Fibroblast of villous mesenchyme (primary cell): ENCODE measurements at regions not wholly inside any gene's neighbourhood (a gene's known extent, or its start where the extent isn't known, plus 50 kb on each side); places are given as distances from the start of the nearest gene placed in this dataset.

Experiments used
- DNase-seq: peaks from one replicate; pipeline ENCODE4 v3.0.0-alpha.2; 2010; ENCODE audit warnings: low read depth
- H3K4me3 ChIP-seq: 2 replicates; pipeline ENCODE4 v1.5.1; 2011; ENCODE audit warnings: low read depth, mild to moderate bottlenecking, low read length
- CTCF ChIP-seq: IDR thresholded peaks from 2 replicates; pipeline ENCODE4 v1.5.1; 2012; ENCODE audit warnings: low read depth, mild to moderate bottlenecking, low read length; ENCODE audit not compliant: insufficient read depth

GRCh38 chr2:23241611-23242245 lies 143.3 kb upstream of the KLHL29 start:
- no peak overlapping the region for H3K4me3 ChIP-seq
- DNase-seq: no peak
- no peak for TF ChIP-seq CTCF

GRCh38 chr2:23243073-23243659 lies 141.8 kb upstream of the KLHL29 start:
- no peak overlapping the region for H3K4me3 ChIP-seq
- no peak for TF ChIP-seq CTCF
- DNase-seq: no peak

- TF ChIP-seq CTCF: no peak
- no peak overlapping the region for H3K4me3 ChIP-seq
- peak; percentile 30 for DNase-seq
These were observed 140.4 kb upstream of the KLHL29 start for GRCh38 chr2:23244617-23245016.

- H3K4me3 ChIP-seq: no peak overlapping the region
- TF ChIP-seq CTCF: no peak
- no peak for DNase-seq
These were observed 137.8 kb upstream of the KLHL29 start for GRCh38 chr2:23246992-23247683.

- H3K4me3 ChIP-seq: no peak overlapping the region
- no peak for DNase-seq
- TF ChIP-seq CTCF: no peak
These were observed 136.3 kb upstream of the KLHL29 start for GRCh38 chr2:23248667-23249066.

GRCh38 chr2:23249348-23249747 lies 135.6 kb upstream of the KLHL29 start:
- no peak for DNase-seq
- no peak for TF ChIP-seq CTCF
- H3K4me3 ChIP-seq: no peak overlapping the region
